Ovary (tissue), 7 donors: ENCODE measurements at regions not wholly inside any gene's neighbourhood (a gene's known extent, or its start where the extent isn't known, plus 50 kb on each side); places are given as distances from the start of the nearest gene placed in this dataset.
"Not testable (repeated sequence)": the region's sequence is repeated elsewhere in the genome, so short reads cannot be mapped to it uniquely, and the experiment has no call there.

Source experiments
- DNase-seq, 5 donors: peaks; one replicate each; pipeline ENCODE4 v3.0.0-alpha.2; 2019 to 2020
- H3K27ac ChIP-seq, 2 donors: fragments of 200-600 bp; one replicate each; pipeline versions ENCODE4 v1.5.1 to v1.8.0; 2019 to 2022
- H3K27me3 ChIP-seq: fragments of 200-600 bp; one replicate; pipeline ENCODE4 v1.8.0; 2022
- H3K36me3 ChIP-seq: fragments of 200-600 bp; sonication (generic); one replicate; pipeline ENCODE4 v1.5.1; 2019
- H3K4me1 ChIP-seq: one replicate; pipeline ENCODE4 v1.8.1; 2013; ENCODE audit warnings: mild to moderate bottlenecking, moderate library complexity; ENCODE audit not compliant: insufficient read depth
- H3K4me3 ChIP-seq: fragments of 200-600 bp; sonication (generic); one replicate; pipeline ENCODE4 v1.5.1; 2017
- H3K9me3 ChIP-seq, 2 donors: fragments of 200-600 bp in 1 of 2; sonication (generic) in 1 of 2; one replicate each; pipeline versions ENCODE4 v1.5.1 to v1.8.1; 2013 to 2019; ENCODE audit warnings: mild to moderate bottlenecking in 1 of 2, moderate library complexity in 1 of 2
- EP300 ChIP-seq: sonication (generic); formaldehyde crosslinking; IDR thresholded peaks from one replicate; pipeline ENCODE4 v1.6.1; 2017; ENCODE audit warnings: antibody characterized with exemption
- POLR2A ChIP-seq: fragments of 450-650 bp; IDR thresholded peaks from one replicate; pipeline ENCODE4 v1.6.1; 2017; ENCODE audit warnings: antibody characterized with exemption, mild to moderate bottlenecking, moderate library complexity
- WGBS, 3 donors: extraction: QIAGEN DNeasy Blood & Tissue Kit in 1 of 3; methylation state at CpG; one replicate each; pipeline versions ENCODE4 v1.1.5 to v1.1.7; 2013 to 2017; 5-methylcytosine and 5-hydroxymethylcytosine counted together
- intact Hi-C, 4 donors: fragments of 100-400 bp; cut with DNase I; formaldehyde crosslinking; loops; one replicate each; pipeline versions ENCODE4 v1.11.0 to v1.15.1; 2022 to 2023
- TF ChIP-seq, protein P1 (sequence below), 3 donors: fragments of 450-650 bp in 2 of 3; fragments of 200-600 bp in 1 of 3; IDR thresholded peaks; one replicate each; pipeline versions ENCODE4 v1.5.1 to v1.8.0; 2016 to 2022; ENCODE audit warnings: antibody characterized with exemption in 3 of 3, mild to moderate bottlenecking in 1 of 3
- donor health status: DM: no; HTN: no; CAD: no; lungs with moderate emphysema.
- donor health status: DM: no; HTN: no; CAD: no.
- donor health status: Bipolar disorder and iron deficiency.
- donor health status: DM: no; HTN: no; CAD: no.
- donor health status: DM: yes; HTN: yes; CAD: no.

DNA sequence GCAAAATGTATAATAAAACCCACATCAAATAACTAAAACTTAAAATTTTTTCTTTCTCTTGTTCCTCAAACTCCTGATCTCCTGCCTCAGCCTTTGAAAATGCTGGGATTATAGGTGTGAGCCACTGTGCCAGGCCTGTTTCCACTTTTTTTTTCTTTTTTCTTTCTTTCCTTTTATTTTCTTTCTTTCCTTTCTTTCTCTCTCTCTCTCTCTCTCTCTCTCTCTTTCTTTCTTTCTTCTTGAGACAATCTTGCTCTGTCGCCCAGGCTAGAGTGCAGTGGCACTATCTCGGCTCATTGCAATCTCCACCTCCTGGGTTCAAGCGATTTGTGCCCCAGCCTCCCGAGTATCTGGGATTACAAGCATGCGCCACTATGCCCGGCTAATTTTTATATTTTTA is 164.6 kb downstream of the OR2B2 start:
- DNase-seq, result no peak
- WGBS, 3 donors, result 79 to 85% (median 82%) methylated on average over 6 of the region's 6 CpGs
- H3K4me3 ChIP-seq, result no peak overlapping the region
- no peak overlapping the region for H3K27ac ChIP-seq
- no peaks in the 10 kb centered on the region for H3K4me1 ChIP-seq
- H3K36me3 ChIP-seq, result no peaks in the 10 kb centered on the region
- H3K9me3 ChIP-seq, result no peaks in the 10 kb centered on the region
- intact Hi-C loops, result no loop called here
- H3K27me3 ChIP-seq, result no peaks in the 10 kb centered on the region
- TF ChIP-seq POLR2A (no peak), EP300 (no peak)
- TF ChIP-seq, protein P1, sequence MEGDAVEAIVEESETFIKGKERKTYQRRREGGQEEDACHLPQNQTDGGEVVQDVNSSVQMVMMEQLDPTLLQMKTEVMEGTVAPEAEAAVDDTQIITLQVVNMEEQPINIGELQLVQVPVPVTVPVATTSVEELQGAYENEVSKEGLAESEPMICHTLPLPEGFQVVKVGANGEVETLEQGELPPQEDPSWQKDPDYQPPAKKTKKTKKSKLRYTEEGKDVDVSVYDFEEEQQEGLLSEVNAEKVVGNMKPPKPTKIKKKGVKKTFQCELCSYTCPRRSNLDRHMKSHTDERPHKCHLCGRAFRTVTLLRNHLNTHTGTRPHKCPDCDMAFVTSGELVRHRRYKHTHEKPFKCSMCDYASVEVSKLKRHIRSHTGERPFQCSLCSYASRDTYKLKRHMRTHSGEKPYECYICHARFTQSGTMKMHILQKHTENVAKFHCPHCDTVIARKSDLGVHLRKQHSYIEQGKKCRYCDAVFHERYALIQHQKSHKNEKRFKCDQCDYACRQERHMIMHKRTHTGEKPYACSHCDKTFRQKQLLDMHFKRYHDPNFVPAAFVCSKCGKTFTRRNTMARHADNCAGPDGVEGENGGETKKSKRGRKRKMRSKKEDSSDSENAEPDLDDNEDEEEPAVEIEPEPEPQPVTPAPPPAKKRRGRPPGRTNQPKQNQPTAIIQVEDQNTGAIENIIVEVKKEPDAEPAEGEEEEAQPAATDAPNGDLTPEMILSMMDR (IDR thresholded peaks at IDR 0.05), result no peak

DNA sequence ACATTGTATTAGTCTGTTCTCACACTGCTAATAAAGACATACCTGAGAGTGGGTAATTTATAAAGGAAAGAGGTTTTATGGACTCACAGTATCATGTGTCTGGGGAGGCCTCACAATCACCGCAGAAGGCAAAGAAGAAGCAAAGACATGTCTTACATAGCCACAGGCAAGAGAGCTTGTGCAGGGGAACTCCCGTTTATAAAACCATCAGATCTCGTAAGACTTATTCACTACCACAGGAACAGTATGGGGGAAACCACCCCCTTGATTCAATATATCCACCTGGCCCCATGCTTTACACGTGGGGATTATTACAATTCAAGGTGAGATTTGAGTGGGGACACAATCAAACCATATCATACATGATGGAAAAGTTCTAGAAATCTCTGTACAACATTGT is 165.3 kb downstream of the OR2B2 start:
- intact Hi-C loops, H3K4me3 ChIP-seq, H3K27me3 ChIP-seq, H3K36me3 ChIP-seq, H3K27ac ChIP-seq, H3K4me1 ChIP-seq, DNase-seq, H3K9me3 ChIP-seq: not testable (repeated sequence)
- WGBS, 3 donors, result 52 to 53% (median 52%) methylated on average over 4 of the region's 4 CpGs

- no peaks in the 10 kb centered on the region for H3K4me1 ChIP-seq
- intact Hi-C loops, result no loop called here
- H3K27ac ChIP-seq, result no peak overlapping the region
- WGBS, 3 donors, result 12% methylated on average over 7 of the region's 7 CpGs
- no peak for DNase-seq
- TF ChIP-seq, protein P1 (IDR thresholded peaks at IDR 0.05), result no peak
- TF ChIP-seq POLR2A (no peak), EP300 (no peak)
- no peak overlapping the region for H3K4me3 ChIP-seq
- no peaks in the 10 kb centered on the region for H3K36me3 ChIP-seq
- H3K27me3 ChIP-seq, result no peaks in the 10 kb centered on the region
- no peaks in the 10 kb centered on the region for H3K9me3 ChIP-seq
These were observed 168.4 kb downstream of the OR2B2 start for GRCh38 chr6:27743787-27744186.

- TF ChIP-seq EP300, result no peak
- TF ChIP-seq, protein P1 (IDR thresholded peaks at IDR 0.05), result no peak
- no peak for TF ChIP-seq POLR2A
- Histone ChIP-seq H3K4me3 (no peak overlapping the region), H3K9me3 (no peaks in the 10 kb centered on the region), H3K4me1 (no peaks in the 10 kb centered on the region), H3K27me3 (no peaks in the 10 kb centered on the region), H3K27ac (no peak overlapping the region), H3K36me3 (no peaks in the 10 kb centered on the region)
- intact Hi-C loops, result no loop called here
- 36 to 49% (median 41%) methylated on average over 10 of the region's 10 CpGs for WGBS, 3 donors
- DNase-seq, result no peak
These were observed 169.2 kb downstream of the OR2B2 start for GRCh38 chr6:27742833-27743573.

DNA sequence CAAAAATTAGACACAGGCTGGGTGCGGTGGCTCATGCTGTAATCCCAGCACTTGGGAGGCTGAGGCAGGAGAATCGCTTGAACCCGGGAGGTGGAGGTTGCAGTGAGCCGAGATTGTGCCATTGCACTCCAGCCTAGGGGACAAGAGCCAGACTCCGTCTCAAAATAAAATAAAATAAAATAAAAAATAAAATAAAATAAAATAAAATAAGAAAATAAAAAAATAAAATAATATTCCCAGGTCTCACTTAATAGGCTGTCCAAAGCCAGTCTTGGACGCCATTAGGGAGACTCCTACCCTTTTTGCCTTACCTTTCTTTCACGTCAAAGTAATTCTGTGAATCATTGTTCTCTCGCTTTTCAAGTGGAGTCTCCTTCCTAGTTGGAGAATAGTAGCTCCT is 172.3 kb downstream of the OR2B2 start:
- H3K27me3 ChIP-seq, H3K36me3 ChIP-seq, H3K27ac ChIP-seq, H3K9me3 ChIP-seq, DNase-seq, H3K4me1 ChIP-seq, intact Hi-C loops, H3K4me3 ChIP-seq: not testable (repeated sequence)
- WGBS, 3 donors, result 85 to 90% (median 88%) methylated on average over 8 of the region's 8 CpGs
